ENCODE measurements at regions not wholly inside any gene's neighbourhood (a gene's known extent, or its start where the extent isn't known, plus 50 kb on each side); places are given as distances from the start of the nearest gene placed in this dataset.

GRCh38 chr9:8251566-8251965 lies 452.0 kb upstream of the DMAC1 start:
- TF ChIP-seq POLR2A (IDR thresholded peaks at IDR 0.05; ENCODE audit: low read depth) (no peak), CTCF (IDR thresholded peaks at IDR 0.05) (no peak), POLR2AphosphoS5 (IDR thresholded peaks at IDR 0.05) (no peak)
